Fibroblast of lung (primary cell): ENCODE measurements at regions not wholly inside any gene's neighbourhood (a gene's known extent, or its start where the extent isn't known, plus 50 kb on each side); places are given as distances from the start of the nearest gene placed in this dataset.
"Not testable (repeated sequence)": the region's sequence is repeated elsewhere in the genome, so short reads cannot be mapped to it uniquely, and the experiment has no call there.

Source experiments
- DNase-seq, 2 donors: peaks; one replicate each; pipeline versions ENCODE4 v3.0.0 to v3.0.0-alpha.2; 2010; ENCODE audit warnings: low read depth in 2 of 2
- H2AFZ ChIP-seq: 2 replicates; pipeline ENCODE4 v1.5.1; 2012; ENCODE audit warnings: low read length, control low read depth, inconsistent platforms
- H3K27ac ChIP-seq: 2 replicates; pipeline ENCODE4 v1.5.1; 2011; ENCODE audit warnings: low read length, control low read depth; ENCODE audit not compliant: insufficient read depth
- H3K27me3 ChIP-seq: 2 replicates; pipeline ENCODE4 v1.5.1; 2011; ENCODE audit warnings: mild to moderate bottlenecking, low read length; ENCODE audit not compliant: control insufficient read depth, insufficient read depth
- H3K36me3 ChIP-seq: 2 replicates; pipeline ENCODE4 v1.5.1; 2011; ENCODE audit warnings: low read length; ENCODE audit not compliant: control insufficient read depth, insufficient read depth
- H3K4me1 ChIP-seq: 2 replicates; pipeline ENCODE4 v1.5.1; 2011; ENCODE audit warnings: low read length; ENCODE audit not compliant: control insufficient read depth, insufficient read depth; ENCODE audit errors: extremely low read depth
- H3K4me2 ChIP-seq: 2 replicates; pipeline ENCODE4 v1.5.1; 2011; ENCODE audit warnings: low read length, control low read depth; ENCODE audit not compliant: insufficient read depth; ENCODE audit errors: extremely low read depth
- H3K4me3 ChIP-seq, 4 experiments: fragments of 200-600 bp in 1 of 4; sonication (generic) in 1 of 4; replicated peaks in 1 of 4; 2 replicates each; pipeline ENCODE4 v1.5.1; 2011 to 2016; ENCODE audit warnings: low read length in 4 of 4, low read depth in 3 of 4, mild to moderate bottlenecking in 3 of 4, control low read depth in 2 of 4, inconsistent platforms in 1 of 4, mixed read lengths in 1 of 4; ENCODE audit not compliant: insufficient read depth in 1 of 4; ENCODE audit errors: control extremely low read depth in 1 of 4
- H3K79me2 ChIP-seq: 2 replicates; pipeline ENCODE4 v1.5.1; 2012; ENCODE audit warnings: mild to moderate bottlenecking, low read length, inconsistent platforms; ENCODE audit not compliant: control insufficient read depth, insufficient read depth
- H3K9ac ChIP-seq: 2 replicates; pipeline ENCODE4 v1.5.1; 2011; ENCODE audit warnings: mild to moderate bottlenecking, low read length, control low read depth; ENCODE audit not compliant: insufficient read depth
- H3K9me3 ChIP-seq: 2 replicates; pipeline ENCODE4 v1.5.1; 2012; ENCODE audit warnings: low read depth, low read length; ENCODE audit not compliant: control insufficient read depth, insufficient read depth
- H4K20me1 ChIP-seq: 2 replicates; pipeline ENCODE4 v1.5.1; 2011; ENCODE audit warnings: low read length; ENCODE audit not compliant: control insufficient read depth, insufficient read depth; ENCODE audit errors: extremely low read depth
- EZH2 ChIP-seq: IDR thresholded peaks from 2 replicates; pipeline ENCODE4 v1.5.1; 2012; ENCODE audit warnings: low read length, control low read depth, mild to moderate bottlenecking; ENCODE audit errors: missing control alignments
- TF ChIP-seq, protein P1 (sequence below), 2 donors: IDR thresholded peaks in 1 of 2; conservative IDR thresholded peaks in 1 of 2; 1 replicate in 1 of 2; 2 replicates in 1 of 2; pipeline ENCODE4 v1.5.1; 2011 to 2012; ENCODE audit warnings: low read length in 2 of 2, control low read depth in 1 of 2, inconsistent platforms in 1 of 2, low read depth in 1 of 2, mild to moderate bottlenecking in 1 of 2

DNA sequence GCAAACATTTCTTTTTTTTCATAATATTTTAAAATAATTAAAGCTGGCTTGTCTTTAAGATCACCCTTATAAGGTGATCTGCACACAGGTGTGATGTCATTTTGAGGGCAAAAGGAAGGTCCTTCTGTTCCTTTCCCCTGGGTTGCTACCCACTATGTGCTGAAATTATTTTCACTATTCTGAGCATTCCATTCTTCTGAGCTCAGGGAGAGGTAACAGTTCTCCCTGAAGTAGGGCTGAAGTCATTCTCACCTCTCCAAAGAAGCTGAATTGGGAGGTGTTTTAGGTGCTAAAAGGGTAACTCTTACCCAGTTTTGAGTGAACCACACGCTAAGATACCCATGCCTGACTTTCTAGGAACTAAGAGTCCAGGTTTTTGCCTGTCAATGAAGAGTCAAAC, 247.6 kb downstream of the SLC4A3 start:
- no peaks in the 10 kb centered on the region for H3K36me3 ChIP-seq
- H3K27ac ChIP-seq: no peak overlapping the region
- no peaks in the 10 kb centered on the region for H3K27me3 ChIP-seq
- no peak overlapping the region for H2AFZ ChIP-seq
- H4K20me1 ChIP-seq: no peaks in the 10 kb centered on the region
- no peaks in the 10 kb centered on the region for H3K79me2 ChIP-seq
- H3K4me1 ChIP-seq: no peaks in the 10 kb centered on the region
- H3K4me3 ChIP-seq: no peak overlapping the region
- no peak overlapping the region for H3K9ac ChIP-seq
- H3K9me3 ChIP-seq: no peaks in the 10 kb centered on the region
- DNase-seq: no peak
- H3K4me2 ChIP-seq: no peak overlapping the region
- TF ChIP-seq, protein P1, sequence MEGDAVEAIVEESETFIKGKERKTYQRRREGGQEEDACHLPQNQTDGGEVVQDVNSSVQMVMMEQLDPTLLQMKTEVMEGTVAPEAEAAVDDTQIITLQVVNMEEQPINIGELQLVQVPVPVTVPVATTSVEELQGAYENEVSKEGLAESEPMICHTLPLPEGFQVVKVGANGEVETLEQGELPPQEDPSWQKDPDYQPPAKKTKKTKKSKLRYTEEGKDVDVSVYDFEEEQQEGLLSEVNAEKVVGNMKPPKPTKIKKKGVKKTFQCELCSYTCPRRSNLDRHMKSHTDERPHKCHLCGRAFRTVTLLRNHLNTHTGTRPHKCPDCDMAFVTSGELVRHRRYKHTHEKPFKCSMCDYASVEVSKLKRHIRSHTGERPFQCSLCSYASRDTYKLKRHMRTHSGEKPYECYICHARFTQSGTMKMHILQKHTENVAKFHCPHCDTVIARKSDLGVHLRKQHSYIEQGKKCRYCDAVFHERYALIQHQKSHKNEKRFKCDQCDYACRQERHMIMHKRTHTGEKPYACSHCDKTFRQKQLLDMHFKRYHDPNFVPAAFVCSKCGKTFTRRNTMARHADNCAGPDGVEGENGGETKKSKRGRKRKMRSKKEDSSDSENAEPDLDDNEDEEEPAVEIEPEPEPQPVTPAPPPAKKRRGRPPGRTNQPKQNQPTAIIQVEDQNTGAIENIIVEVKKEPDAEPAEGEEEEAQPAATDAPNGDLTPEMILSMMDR (conservative IDR thresholded peaks at IDR 0.05 in 1 of 2, IDR thresholded peaks at IDR 0.05 in 1 of 2; ENCODE audit: low read depth in 1 of 2, low read length in 2 of 2): no peak
- TF ChIP-seq EZH2: no peak

DNA sequence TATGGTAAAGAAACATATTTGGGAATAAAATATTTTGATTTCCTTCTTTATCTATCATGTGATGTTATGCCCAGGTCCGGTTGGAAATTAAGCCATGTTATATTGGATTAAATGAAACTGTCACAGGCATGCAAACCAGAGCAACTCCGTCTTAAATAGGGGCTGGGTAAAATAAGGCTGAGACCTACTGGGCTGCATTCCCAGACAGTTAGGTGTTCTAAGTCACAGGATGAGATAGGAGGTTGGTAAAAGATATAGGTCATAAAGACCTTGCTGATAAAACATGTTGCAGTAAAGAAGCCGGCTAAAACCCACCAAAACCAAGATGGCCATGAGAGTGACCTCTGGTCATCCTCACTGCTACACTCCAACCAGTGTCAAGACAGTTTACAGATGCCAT, 248.6 kb downstream of the SLC4A3 start:
- not testable (repeated sequence) for H3K27ac ChIP-seq, H3K4me3 ChIP-seq, H3K79me2 ChIP-seq, H3K4me1 ChIP-seq, H3K36me3 ChIP-seq, H3K9me3 ChIP-seq, H3K9ac ChIP-seq, H3K4me2 ChIP-seq, H2AFZ ChIP-seq, DNase-seq, H3K27me3 ChIP-seq, H4K20me1 ChIP-seq

DNA sequence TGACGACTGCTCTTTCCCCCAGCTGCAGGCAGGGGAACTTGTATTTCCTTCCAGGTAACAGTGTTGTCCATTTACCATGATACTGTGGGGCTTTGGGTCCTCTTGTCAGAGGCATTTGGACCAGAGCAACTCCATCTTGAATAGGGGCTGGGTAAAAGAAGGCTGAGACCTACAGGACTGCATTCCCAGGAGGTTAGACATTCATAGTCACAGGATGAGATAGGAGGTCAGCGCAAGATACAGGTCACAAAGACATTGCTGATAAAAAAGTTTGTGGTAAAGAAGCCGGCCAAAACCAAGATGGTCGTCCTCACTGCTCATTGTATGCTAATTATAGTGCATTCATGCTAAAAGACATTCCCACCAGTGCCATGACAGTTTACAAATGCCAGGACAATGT, 249.5 kb downstream of the SLC4A3 start:
- H3K27me3 ChIP-seq: no peaks in the 10 kb centered on the region
- no peak overlapping the region for H2AFZ ChIP-seq
- no peak overlapping the region for H3K4me3 ChIP-seq
- H3K4me1 ChIP-seq: no peaks in the 10 kb centered on the region
- H4K20me1 ChIP-seq: no peaks in the 10 kb centered on the region
- H3K79me2 ChIP-seq: no peaks in the 10 kb centered on the region
- no peak overlapping the region for H3K4me2 ChIP-seq
- DNase-seq: no peak
- TF ChIP-seq, protein P1 (conservative IDR thresholded peaks at IDR 0.05 in 1 of 2, IDR thresholded peaks at IDR 0.05 in 1 of 2; ENCODE audit: low read depth in 1 of 2, low read length in 2 of 2): no peak
- no peak for TF ChIP-seq EZH2
- H3K27ac ChIP-seq: no peak overlapping the region
- no peaks in the 10 kb centered on the region for H3K9me3 ChIP-seq
- H3K36me3 ChIP-seq: no peaks in the 10 kb centered on the region
- H3K9ac ChIP-seq: no peak overlapping the region

DNA sequence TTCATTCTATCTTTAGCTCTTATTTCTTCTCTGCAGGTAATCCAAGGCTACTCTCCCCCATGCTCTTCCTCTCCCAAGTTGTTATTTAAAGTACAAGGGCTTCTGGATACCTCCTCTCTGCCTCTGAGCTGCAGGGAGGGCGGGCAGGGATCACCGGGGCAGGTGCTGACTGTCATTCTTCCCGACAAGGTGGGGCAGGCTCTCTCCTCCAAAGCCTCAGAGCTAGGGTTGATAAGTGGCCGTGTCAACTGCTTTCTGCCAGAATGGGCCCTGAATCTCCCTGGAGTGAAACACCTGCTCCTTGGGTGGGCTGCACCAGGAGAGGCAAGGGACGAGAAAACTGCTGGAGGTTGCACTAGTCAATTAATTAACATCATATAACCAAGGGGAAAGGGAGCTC, 250.3 kb downstream of the SLC4A3 start:
- no peaks in the 10 kb centered on the region for H4K20me1 ChIP-seq
- TF ChIP-seq, protein P1 (conservative IDR thresholded peaks at IDR 0.05 in 1 of 2, IDR thresholded peaks at IDR 0.05 in 1 of 2; ENCODE audit: low read depth in 1 of 2, low read length in 2 of 2): no peak
- TF ChIP-seq EZH2: no peak
- no peak overlapping the region for H2AFZ ChIP-seq
- H3K9me3 ChIP-seq: no peaks in the 10 kb centered on the region
- no peak overlapping the region for H3K27ac ChIP-seq
- no peaks in the 10 kb centered on the region for H3K79me2 ChIP-seq
- DNase-seq: no peak
- no peak overlapping the region for H3K4me3 ChIP-seq
- no peaks in the 10 kb centered on the region for H3K4me1 ChIP-seq
- no peak overlapping the region for H3K4me2 ChIP-seq
- H3K36me3 ChIP-seq: no peaks in the 10 kb centered on the region
- H3K27me3 ChIP-seq: no peaks in the 10 kb centered on the region
- no peak overlapping the region for H3K9ac ChIP-seq
